ENCODE measurements at regions not wholly inside any gene's neighbourhood (a gene's known extent, or its start where the extent isn't known, plus 50 kb on each side); places are given as distances from the start of the nearest gene placed in this dataset.

- Histone ChIP-seq H3K27ac (no peak overlapping the region), H3K4me1 (no peaks in the 10 kb centered on the region), H3K9me3 (no peaks in the 10 kb centered on the region), H3K36me3 (no peaks in the 10 kb centered on the region), H3K4me3 (no peak overlapping the region), H3K27me3 (no peaks in the 10 kb centered on the region)
- in situ Hi-C loops (cut with MboI; ENCODE audit: low pct_ligation_motif_present in 1 of 4, low pct_unique_long_range_greater_than_20kb in 1 of 4, low sequenced_read_pairs in 3 of 4) (no loop called here), intact Hi-C loops (cut with DNase I; ENCODE audit: low total_unique reads) (no loop called here)
- no peak for DNase-seq
- WGBS, 2 donors (ENCODE audit: low coverage in 1 of 2): 21 to 54% methylated on average over 2 to 3 of the region's 3 CpGs
- no peak for TF ChIP-seq EP300 (IDR thresholded peaks at IDR 0.05; ENCODE audit: low read depth)
- no peak for TF ChIP-seq POLR2AphosphoS5 (IDR thresholded peaks at IDR 0.05)
- no peak for TF ChIP-seq POLR2A (IDR thresholded peaks at IDR 0.05)
- TF ChIP-seq, protein P1, sequence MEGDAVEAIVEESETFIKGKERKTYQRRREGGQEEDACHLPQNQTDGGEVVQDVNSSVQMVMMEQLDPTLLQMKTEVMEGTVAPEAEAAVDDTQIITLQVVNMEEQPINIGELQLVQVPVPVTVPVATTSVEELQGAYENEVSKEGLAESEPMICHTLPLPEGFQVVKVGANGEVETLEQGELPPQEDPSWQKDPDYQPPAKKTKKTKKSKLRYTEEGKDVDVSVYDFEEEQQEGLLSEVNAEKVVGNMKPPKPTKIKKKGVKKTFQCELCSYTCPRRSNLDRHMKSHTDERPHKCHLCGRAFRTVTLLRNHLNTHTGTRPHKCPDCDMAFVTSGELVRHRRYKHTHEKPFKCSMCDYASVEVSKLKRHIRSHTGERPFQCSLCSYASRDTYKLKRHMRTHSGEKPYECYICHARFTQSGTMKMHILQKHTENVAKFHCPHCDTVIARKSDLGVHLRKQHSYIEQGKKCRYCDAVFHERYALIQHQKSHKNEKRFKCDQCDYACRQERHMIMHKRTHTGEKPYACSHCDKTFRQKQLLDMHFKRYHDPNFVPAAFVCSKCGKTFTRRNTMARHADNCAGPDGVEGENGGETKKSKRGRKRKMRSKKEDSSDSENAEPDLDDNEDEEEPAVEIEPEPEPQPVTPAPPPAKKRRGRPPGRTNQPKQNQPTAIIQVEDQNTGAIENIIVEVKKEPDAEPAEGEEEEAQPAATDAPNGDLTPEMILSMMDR (IDR thresholded peaks at IDR 0.05): no peak
Observed at GRCh38 chr10:105785721-105786120, 1144.6 kb downstream of the SORCS3 start.

GRCh38 chr10:105783936-105784483, 1142.9 kb downstream of the SORCS3 start:
- no peak for DNase-seq
- Histone ChIP-seq H3K36me3 (no peaks in the 10 kb centered on the region), H3K9me3 (no peaks in the 10 kb centered on the region), H3K4me3 (no peak overlapping the region), H3K4me1 (no peaks in the 10 kb centered on the region), H3K27ac (no peak overlapping the region), H3K27me3 (no peaks in the 10 kb centered on the region)
- intact Hi-C loops (cut with DNase I; ENCODE audit: low total_unique reads) (no loop called here), in situ Hi-C loops (cut with MboI; ENCODE audit: low pct_ligation_motif_present in 1 of 4, low pct_unique_long_range_greater_than_20kb in 1 of 4, low sequenced_read_pairs in 3 of 4) (no loop called here)
- 73 to 84% methylated on average over 4 to 7 of the region's 7 CpGs for WGBS, 2 donors (ENCODE audit: low coverage in 1 of 2)
- TF ChIP-seq, protein P1 (IDR thresholded peaks at IDR 0.05): no peak
- TF ChIP-seq POLR2AphosphoS5 (IDR thresholded peaks at IDR 0.05): no peak
- no peak for TF ChIP-seq POLR2A (IDR thresholded peaks at IDR 0.05)
- no peak for TF ChIP-seq EP300 (IDR thresholded peaks at IDR 0.05; ENCODE audit: low read depth)

GRCh38 chr10:105774881-105775280, 1133.8 kb downstream of the SORCS3 start:
- Histone ChIP-seq H3K4me3 (no peak overlapping the region), H3K9me3 (no peaks in the 10 kb centered on the region), H3K27ac (no peak overlapping the region), H3K27me3 (no peaks in the 10 kb centered on the region), H3K36me3 (no peaks in the 10 kb centered on the region), H3K4me1 (no peaks in the 10 kb centered on the region)
- in situ Hi-C loops (cut with MboI; ENCODE audit: low pct_ligation_motif_present in 1 of 4, low pct_unique_long_range_greater_than_20kb in 1 of 4, low sequenced_read_pairs in 3 of 4): no loop called here
- intact Hi-C loops (cut with DNase I; ENCODE audit: low total_unique reads): no loop called here
- WGBS, 2 donors (ENCODE audit: low coverage in 1 of 2): 17 to 33% methylated on average over 1 of the region's 1 CpG
- TF ChIP-seq POLR2A (IDR thresholded peaks at IDR 0.05): no peak
- TF ChIP-seq POLR2AphosphoS5 (IDR thresholded peaks at IDR 0.05): no peak
- no peak for TF ChIP-seq EP300 (IDR thresholded peaks at IDR 0.05; ENCODE audit: low read depth)
- TF ChIP-seq, protein P1 (IDR thresholded peaks at IDR 0.05): no peak
- no peak for DNase-seq

GRCh38 chr10:105774351-105774750, 1133.3 kb downstream of the SORCS3 start:
- no peaks in the 10 kb centered on the region for H3K27me3 ChIP-seq
- intact Hi-C loops (cut with DNase I; ENCODE audit: low total_unique reads): no loop called here
- H3K36me3 ChIP-seq: no peaks in the 10 kb centered on the region
- H3K27ac ChIP-seq: no peak overlapping the region
- H3K9me3 ChIP-seq: no peaks in the 10 kb centered on the region
- DNase-seq: no peak
- WGBS, 2 donors (ENCODE audit: low coverage in 1 of 2): 42 to 50% methylated on average over 2 of the region's 2 CpGs
- in situ Hi-C loops (cut with MboI; ENCODE audit: low pct_ligation_motif_present in 1 of 4, low pct_unique_long_range_greater_than_20kb in 1 of 4, low sequenced_read_pairs in 3 of 4): no loop called here
- TF ChIP-seq POLR2A (IDR thresholded peaks at IDR 0.05): no peak
- no peak for TF ChIP-seq POLR2AphosphoS5 (IDR thresholded peaks at IDR 0.05)
- TF ChIP-seq, protein P1 (IDR thresholded peaks at IDR 0.05): no peak
- TF ChIP-seq EP300 (IDR thresholded peaks at IDR 0.05; ENCODE audit: low read depth): no peak
- H3K4me3 ChIP-seq: no peak overlapping the region
- H3K4me1 ChIP-seq: no peaks in the 10 kb centered on the region
